ENCODE measurements at regions not wholly inside any gene's neighbourhood (a gene's known extent, or its start where the extent isn't known, plus 50 kb on each side); places are given as distances from the start of the nearest gene placed in this dataset.
"Not testable (repeated sequence)": the region's sequence is repeated elsewhere in the genome, so short reads cannot be mapped to it uniquely, and the experiment has no call there.

DNA sequence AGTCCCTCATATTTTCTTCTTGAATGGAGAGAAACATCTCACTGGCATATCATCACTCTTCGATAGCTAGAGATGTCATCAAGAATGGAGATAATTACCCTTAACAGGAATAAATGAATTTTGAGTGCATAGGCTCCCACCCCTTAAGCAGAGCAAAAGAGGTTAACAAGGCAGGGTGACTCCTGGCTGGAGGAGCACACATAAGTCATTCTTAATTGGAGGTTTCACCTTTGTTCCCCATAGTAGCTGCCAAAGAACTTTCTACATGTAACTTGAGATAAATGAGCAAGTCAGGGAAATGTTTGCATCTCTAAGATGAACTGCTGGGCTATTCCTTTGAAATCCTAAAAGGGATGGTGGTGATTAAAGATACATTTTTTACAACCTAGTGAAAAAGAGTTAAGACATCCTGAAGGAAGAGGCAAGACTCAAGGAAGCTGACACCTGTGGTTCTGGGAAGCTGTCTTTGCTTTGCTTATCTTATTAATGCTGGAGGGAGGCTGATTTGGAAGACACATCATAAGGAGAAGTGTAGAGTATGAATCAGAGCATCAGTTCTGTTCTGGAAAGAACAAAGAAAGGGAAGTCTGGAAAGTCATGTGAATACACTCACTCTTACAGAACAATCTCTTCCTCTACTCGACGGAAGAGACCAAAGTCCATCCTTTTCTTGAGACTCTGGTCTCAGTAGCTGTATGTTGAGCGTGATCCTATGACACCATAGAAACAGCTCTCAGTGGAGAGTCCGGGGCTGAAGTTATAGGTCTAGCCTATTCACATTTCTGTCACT, 326.3 kb downstream of the OSTF1 start:
- DNase-seq (ENCODE audit: low spot score), result no peak

DNA sequence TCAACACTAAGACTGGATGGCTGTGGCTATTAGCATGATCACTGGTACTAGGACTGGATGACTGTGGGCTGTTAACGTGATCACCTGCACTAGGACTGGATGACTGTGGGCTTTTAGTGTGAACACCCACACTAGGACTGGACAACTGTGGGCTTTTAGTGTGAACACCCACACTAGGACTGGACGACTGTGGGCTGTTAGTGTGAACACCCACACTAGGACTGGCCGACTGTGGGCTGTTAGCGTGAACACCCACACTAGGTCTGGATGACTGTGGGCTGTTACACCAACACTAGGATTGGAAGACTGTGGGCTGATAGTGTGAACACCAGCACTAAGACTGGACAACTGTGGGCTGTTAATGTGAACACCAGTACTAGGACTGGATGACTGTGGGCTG, 329.2 kb downstream of the OSTF1 start:
- DNase-seq (ENCODE audit: low spot score), result no peak

DNA sequence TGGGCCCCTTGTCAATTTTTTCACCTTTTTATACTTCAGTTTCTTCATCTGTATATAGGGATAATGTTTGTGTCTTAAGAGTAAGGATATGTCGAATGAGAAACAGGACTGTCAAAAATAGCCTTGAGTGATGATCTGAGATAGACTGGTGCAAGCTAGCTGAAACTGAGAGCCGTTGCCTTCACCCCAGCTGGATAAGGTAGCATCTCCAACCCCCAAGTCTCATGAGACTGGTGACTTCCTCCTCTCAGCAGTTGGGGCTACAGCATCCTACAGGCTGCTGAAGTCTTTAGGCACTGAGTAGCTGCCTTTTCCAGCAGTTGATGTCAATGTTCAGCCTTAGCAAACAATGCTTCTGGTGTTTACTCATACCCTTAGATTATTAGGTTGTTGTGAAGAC, 330.2 kb downstream of the OSTF1 start:
- DNase-seq (ENCODE audit: low spot score), result no peak

DNA sequence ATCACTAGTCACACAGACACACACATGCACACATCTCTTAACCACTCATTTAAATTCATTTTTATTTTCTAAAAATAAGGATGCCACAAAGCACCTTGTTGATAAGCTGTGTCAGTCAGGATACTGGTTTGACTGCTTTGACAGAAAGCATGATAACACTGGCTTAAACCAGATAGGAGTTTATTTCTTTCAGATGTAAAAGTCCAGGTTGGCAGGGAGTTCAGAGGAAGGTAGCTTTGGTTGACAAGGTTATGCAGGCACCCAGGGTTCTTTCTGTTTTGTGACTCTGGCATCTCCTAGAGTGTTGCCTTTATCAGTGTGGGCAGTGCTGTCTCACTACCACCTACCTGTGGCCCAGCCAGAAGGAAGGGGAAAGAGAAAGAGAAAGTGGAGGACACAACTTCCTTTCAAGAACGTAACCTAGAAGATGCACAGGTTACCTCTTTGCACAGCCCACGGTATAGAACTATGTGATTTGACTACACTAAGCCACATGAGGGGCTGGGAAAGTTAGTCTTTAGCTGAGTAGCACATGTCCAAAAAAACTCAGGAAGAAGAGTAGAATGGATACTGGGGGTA, 334.7 kb downstream of the OSTF1 start:
- DNase-seq (ENCODE audit: low spot score), result no peak

DNA sequence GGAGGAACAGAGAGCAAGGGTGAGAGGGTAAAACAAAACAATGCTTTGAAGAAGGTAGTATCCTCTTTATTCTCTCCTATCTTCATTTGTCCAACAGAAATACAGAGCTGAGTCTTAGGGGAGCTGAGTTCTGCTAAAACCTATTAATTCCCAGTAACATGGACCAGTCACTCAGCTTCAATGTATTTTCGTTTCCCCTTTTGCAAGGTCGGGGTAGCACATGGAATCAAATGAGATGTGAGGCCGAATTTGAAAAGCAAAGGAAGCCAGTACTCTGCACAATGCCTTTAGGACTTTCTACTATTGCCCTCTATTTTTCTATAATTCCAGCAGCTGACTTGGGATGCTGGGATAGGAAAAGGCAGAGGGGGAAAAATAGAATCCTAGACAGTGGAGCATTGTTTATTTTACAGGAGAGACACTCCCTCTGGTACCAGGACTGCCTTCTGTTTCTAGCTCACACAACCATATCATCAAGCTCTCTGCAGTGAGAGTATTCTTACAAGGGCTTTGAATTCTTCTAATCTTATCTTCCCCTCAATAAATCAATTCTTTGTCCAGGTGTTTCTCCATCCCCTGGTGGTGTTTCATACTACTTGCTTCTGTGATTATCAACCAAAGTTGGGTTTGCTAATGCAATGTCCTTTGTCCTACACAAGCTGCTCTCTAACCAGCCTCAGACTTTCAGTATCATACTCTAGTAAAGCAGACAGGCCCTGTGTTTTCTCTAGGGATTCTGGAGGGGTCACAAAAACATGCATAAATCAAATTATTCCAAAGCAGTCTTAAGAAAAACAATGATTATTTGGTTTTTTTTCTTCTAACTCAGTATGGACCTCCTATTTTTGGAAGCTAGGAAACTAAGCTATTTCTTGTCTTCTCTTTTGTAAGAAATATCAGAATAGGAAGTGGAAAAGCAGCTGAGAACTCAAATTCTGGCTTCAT, 341.5 kb downstream of the OSTF1 start:
- DNase-seq (ENCODE audit: low spot score), result no peak

DNA sequence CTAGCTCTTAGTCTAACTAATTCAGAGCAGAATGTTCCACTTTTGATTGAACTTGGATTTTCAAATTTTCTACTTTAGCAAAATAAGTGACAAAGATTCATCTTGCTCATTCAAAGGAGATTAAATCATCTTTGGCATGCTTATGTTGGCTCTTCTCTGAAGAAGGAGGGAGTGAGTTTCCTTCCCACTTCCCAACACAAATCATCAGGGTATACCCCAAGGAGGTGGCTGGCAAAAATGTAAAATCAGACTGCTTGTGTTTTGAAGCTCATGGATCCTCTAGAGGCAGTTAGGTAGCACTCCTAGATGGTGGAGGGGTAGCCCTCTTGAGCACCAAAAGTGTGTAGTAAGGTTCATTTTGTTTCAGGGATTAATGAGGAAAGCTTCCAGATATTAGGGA, 343.1 kb downstream of the OSTF1 start:
- no peak for DNase-seq (ENCODE audit: low spot score)

DNA sequence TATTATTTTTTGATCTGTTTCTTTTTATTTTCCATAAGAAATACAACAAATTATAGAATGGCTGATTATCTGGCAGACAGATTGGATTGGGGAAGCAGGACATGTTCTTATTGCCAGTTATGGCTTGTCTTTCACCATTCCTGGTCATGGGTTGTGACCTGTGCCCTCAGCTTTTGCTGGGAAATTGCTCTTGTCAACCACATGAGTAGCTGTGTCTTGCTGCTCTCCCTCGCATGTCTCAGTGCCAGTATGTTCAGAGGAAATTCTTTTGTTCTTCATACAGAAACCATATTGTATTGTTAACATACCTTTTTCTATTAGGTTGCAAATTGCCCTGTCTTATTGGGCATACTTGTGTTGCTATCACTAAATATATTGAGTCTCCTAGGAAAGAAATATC, 344.1 kb downstream of the OSTF1 start:
- DNase-seq (ENCODE audit: low spot score), result no peak

DNA sequence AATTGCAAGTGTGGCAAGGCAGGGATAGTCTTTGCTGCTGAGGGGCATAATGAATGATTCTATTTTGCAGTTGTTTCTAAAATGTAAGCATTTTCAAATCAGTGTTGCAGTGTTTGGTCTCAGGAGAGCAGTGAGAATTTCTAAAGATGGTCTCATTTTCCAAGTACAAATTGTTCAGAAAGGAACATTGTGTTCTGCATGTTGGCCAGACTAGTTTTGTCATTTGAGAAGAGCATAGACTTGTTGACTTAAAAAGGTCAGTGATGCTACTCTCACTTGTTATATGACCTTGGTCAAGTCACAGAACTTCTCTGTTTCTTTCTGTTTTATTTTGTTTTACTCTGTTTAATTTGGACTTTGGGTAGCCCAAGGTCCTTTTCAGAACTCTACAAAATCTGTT, 344.6 kb downstream of the OSTF1 start:
- no peak for DNase-seq (ENCODE audit: low spot score)

DNA sequence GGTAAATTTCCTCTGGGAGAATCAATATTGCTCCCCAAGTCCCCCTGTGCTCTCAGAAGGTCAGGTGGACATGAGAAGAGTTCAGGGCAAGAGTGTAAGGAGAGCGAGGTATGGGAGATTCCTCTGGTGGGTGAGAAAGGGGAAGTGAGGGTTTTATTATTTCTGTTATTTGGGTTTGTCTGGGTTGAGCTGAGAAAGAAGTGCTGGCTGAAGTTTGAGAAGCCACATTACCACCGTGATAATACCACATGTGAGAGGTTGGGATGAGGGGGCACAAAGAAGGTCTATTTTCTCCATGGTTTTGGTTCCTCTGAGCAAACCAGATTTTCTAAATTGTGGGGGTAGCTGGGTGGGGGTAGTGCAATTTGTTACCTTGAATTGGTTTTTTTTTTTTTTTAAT, 350.4 kb downstream of the OSTF1 start:
- no peak for DNase-seq (ENCODE audit: low spot score)

DNA sequence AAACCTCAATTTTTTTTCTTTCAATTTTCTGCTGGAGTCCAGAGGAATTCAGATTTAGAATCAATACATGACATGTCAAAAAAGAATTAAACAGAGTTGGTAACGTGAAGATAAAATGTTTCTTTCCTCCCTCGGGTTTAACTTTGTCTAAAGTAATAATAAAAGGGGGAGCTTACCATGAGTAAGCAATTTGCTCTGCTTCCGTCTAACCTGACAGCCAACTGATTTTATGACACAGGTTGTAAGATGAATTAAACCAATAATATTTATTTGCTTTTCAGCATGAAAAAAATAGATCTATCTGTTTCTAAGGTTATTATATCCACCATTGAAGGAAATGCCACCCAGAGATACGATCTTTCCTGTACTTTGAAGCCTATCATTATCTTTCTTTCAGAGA, 352.6 kb downstream of the OSTF1 start:
- no peak for DNase-seq (ENCODE audit: low spot score)

DNA sequence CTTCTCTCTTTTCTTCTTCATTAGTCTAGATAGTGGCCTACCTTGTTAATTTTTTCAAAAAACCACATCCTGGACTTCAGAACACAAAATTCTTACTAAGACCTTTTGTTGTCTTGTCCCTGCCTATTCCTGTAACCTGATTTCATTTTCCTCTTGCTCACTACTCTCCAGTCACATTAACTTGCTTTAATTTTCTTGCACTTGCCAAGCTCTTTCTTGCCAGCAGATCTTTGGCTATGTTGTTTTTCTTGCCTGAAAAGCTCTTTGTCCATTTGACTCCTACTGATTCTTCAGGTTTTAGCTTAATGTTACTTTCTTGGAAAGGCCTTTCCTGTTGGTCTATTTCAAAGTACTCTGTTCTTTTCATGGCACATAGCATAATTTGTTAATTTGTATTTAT, 356.8 kb downstream of the OSTF1 start:
- no peak for DNase-seq (ENCODE audit: low spot score)

DNA sequence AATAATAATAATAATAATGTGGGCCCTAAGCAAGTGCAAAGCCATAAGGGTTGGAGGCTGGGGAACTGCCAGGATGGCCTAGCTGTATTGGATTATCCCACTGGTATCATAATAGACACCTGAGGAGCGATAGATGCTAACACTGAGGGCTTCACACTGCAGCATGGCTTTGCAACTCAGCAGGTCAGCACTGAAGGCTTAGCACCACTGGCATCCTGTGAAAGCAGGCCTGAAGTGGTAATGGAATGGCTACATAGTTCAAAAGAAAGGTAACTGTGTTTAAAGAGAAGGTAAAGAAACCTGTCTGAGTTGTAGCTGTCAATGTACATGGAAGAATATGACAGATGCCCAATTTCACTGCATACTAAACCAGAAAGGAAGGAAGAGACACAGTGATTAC, 359.0 kb downstream of the OSTF1 start:
- DNase-seq (ENCODE audit: low spot score), result no peak

DNA sequence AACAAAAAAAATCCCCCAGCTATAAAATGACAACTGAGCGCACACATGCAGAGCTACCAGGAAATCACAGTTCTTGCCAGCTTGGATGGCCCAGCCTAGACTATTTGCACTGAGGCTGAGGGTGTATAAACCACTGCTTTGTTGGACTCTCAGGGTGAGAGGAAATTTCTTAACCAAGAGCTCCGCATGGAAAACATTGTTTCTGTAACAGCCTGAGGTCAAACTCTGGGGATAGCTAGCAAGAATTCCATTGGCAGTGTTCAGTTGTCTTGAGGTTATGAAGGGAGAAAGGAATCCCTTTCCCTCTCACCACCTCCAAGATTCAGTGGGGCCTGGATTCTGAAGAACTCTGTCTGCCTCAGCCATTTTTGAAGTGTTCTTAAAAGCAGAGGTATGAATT, 360.0 kb downstream of the OSTF1 start:
- peak; percentile 10 for DNase-seq (ENCODE audit: low spot score)

DNA sequence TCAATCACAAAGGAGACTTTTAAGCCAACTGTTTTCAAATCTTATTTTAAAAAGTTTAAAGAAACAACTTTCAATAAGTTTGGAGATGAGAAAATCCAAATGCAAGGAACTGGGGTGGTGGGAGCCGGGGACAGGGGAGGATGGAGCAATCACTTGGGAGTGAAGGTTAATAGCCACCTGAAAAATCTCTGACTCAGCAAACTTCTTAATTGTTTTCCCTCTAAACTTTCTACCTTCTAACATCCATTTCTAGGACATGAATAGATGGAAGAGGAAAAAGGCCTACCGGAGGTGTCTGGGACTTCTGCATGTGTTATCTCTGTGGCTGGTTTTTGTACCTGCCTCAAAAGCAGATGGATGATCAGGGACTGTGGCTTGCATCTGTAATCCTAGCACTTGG, 360.6 kb downstream of the OSTF1 start:
- DNase-seq (ENCODE audit: low spot score), result no peak

DNA sequence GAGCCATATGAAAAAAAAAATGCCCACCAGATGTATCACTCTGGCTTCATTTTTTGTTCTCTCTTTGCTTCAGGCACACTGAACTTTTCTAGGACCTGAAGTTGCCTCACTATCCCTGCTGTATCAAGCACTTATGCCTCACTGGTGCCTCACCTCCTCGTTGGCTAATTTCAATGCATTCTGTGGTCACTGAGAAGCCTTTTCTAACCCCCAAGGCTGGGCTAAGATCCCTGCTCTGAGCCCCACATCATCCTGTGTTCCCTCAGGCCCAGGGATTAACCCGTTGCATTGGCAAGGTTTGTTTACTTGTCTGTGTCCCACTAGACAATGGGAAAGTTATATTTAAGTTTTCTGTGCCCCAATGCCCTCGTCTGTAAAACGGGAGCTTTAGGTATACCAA, 362.7 kb downstream of the OSTF1 start:
- no peak for DNase-seq (ENCODE audit: low spot score)

DNA sequence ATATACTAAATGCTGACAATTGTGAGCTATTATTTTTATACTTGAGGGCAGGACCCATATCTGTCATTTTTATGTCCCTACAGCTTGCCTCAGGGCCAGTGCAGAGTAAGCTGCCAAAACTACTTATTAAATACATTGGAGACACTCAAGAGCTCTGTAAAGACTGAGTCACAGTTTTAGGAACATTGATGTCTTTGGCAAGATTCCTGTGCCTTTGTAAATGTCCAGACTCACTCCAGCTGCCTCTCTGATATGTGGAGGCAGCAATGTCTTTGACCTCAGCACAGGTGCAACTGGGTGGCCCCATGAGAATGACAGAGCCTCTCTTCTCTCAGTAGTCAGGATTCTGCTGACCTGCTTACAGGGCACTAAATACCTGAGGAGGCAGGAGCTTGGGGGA, 363.2 kb downstream of the OSTF1 start:
- peak; percentile 45 for DNase-seq (ENCODE audit: low spot score)

DNA sequence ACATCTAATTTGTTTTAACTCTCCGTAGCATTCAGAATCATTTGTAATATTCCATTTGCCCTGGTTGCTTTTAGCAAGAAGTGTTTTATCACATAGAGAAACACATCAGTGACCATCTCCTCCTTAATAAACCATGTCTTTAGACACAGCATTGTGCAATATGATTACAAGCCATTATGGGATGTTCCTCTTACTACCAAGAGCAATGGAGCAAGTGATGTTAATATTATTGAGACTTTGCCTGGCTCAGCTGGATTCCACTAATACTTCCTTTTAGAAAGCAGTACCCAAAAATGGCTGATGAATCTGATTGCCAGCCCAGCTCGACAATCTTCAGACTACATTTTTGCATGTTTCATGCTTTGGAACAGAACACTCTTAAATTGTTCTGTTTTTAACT, 364.2 kb downstream of the OSTF1 start:
- DNase-seq (ENCODE audit: low spot score), result no peak

DNA sequence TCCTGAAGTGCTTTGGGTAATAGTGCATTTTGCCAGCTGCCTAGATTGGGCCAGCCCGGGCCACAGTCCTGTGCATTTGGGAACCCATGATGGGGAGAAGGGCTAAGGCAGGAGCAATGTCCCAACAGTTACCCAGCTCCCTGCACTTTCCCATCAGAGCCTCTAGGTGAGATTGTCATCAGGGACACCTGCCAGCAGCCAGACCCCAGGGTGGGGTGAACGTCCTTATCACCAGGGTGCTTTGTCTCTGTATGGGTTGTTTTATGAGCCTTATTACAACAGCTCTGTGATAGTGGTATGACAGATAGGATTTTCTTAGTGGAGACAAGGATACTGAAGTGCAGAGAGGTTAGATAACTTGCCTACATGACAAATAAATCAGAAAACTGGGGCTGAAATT, 365.7 kb downstream of the OSTF1 start:
- DNase-seq (ENCODE audit: low spot score), result no peak

DNA sequence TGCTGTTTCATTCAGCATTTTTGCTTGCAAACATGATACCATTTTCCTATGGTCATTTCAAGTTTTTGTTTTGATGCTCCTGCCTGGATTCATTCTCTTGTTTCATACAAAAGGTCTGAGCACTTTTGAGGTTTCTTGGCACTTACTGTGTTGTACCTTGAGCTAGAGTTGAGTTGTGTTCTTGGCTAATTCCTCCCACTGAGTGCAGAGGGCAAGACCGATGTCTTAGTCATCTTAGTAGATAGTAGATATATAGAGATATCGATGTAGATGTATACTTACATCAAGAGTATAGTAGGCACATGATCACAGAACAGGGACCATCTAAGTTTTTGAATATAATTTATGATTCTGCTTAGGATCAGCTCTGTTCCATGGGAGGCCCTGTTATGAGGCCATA, 366.6 kb downstream of the OSTF1 start:
- DNase-seq (ENCODE audit: low spot score), result no peak

DNA sequence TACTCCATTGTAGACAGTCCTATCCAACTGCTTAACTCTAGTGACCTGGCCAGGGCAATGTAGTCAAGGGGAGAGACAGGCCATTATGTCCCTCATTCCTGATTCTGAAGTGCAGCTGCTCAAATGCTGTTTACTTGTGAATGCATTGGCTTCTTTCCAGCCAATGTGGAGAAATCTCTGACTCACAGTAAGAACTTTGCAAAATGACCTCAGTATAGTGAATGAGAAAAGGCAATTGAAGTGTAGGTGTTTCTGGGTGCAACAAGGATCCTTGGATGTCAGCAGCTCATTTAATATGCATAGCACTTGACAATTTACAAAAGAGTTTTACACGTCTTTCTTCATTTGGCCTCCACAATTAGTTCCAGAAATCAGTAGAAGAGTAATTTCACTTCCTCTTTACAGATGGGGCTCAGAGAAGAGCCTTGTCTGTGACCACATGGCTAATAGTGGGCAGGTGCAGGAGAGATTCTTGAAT, 367.2 kb downstream of the OSTF1 start:
- peak; percentile 66 for DNase-seq (ENCODE audit: low spot score)

DNA sequence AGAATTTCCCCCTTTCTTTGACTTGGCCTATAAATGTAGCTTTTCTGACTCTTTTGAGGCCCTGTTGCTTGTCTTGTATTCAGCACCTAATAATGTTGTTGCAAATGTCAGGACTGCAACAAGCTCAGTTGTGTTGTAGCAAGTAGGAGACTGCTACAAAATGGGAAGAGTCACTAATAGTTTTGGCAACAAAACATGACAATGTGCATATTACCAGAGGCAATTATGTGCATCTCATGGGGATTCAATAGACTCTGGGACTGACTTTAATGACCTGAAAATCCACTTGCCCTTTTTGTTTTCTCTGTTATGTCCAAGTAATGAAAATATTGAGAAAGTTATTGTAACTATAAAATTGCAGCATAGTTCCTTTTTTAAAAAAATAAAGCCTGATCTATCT, 368.4 kb downstream of the OSTF1 start:
- no peak for DNase-seq (ENCODE audit: low spot score)

DNA sequence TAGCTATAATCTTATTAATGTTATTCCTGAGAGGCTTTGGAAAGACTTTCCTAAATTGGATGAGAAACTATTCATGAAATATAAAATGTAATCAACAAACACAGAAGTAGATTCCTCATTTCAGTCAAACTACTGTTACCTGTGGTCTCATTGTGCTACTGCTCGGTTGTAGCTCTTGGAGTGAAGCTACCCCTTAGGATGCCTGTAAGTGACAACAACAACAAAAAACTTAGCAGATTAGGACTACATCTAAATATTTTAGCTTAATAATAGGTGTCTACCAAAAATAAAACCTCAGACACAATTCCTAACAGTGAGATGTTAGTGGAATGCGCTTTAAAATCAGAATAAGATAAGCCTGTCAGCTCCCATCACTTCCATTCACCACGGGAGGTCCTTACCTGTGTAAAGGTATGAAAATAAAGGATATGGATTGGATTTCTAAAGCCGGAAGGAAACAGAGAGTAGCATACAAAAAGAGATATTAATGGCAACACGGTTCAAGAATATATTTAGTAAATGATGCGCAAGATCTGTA, 369.2 kb downstream of the OSTF1 start:
- DNase-seq (ENCODE audit: low spot score), result no peak

DNA sequence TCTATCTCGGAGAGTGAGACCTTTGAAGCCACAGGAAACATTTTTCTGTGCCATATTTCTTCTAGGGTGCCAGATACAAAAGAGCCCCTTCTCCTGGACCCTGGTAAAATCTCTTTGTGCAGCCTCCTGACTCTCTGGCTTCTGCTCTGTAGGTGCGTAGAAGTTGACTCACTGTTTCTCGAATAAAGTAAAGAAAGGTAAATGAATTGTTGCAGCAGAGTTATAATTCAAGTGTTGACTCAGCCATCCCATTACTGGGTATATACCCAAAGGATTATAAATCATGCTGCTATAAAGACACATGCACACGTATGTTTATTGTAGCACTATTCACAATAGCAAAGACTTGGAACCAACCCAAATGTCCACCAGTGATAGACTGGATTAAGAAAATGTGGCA, 371.0 kb downstream of the OSTF1 start:
- DNase-seq (ENCODE audit: low spot score), result not testable (repeated sequence)
